Left lung (tissue), 4 donors: ENCODE measurements at regions not wholly inside any gene's neighbourhood (a gene's known extent, or its start where the extent isn't known, plus 50 kb on each side); places are given as distances from the start of the nearest gene placed in this dataset.

Source experiments
- ATAC-seq: fragments of 200-7000 bp; cut with Tn5 transposase; one replicate; pipeline ENCODE4 v1.9.1; 2020; ENCODE audit warnings: moderate library complexity
- DNase-seq, 4 donors: peaks; one replicate each; pipeline ENCODE4 v3.0.0-alpha.2; 2013 to 2020
- H3K27ac ChIP-seq, 2 donors: fragments of 200-600 bp; sonication (generic) in 1 of 2; one replicate each; pipeline versions ENCODE4 v1.5.0 to v1.8.0; 2020 to 2021
- H3K27me3 ChIP-seq, 2 donors: fragments of 200-600 bp; sonication (generic) in 1 of 2; one replicate each; pipeline versions ENCODE4 v1.5.0 to v1.8.0; 2020 to 2021
- H3K36me3 ChIP-seq, 2 donors: fragments of 200-600 bp; sonication (generic) in 1 of 2; one replicate each; pipeline versions ENCODE4 v1.5.0 to v1.8.0; 2020 to 2021
- H3K4me1 ChIP-seq, 2 donors: fragments of 200-600 bp; one replicate each; pipeline ENCODE4 v1.8.0; 2021
- H3K4me3 ChIP-seq, 2 donors: fragments of 200-600 bp; sonication (generic) in 1 of 2; one replicate each; pipeline versions ENCODE4 v1.5.0 to v1.8.0; 2020 to 2021; ENCODE audit warnings: mild to moderate bottlenecking in 1 of 2
- H3K9me3 ChIP-seq, 2 donors: fragments of 200-600 bp; sonication (generic) in 1 of 2; one replicate each; pipeline versions ENCODE4 v1.5.0 to v1.8.0; 2020 to 2021
- intact Hi-C, 2 donors: fragments of 100-400 bp; cut with DNase I; formaldehyde crosslinking; loops; one replicate each; pipeline versions ENCODE4 v1.11.2 to v1.14.2; 2022
- TF ChIP-seq, protein P1 (sequence below), 2 donors: fragments of 200-600 bp; sonication (generic) in 1 of 2; IDR thresholded peaks; one replicate each; pipeline versions ENCODE4 v1.5.0 to v1.8.0; 2021; ENCODE audit warnings: antibody characterized with exemption in 2 of 2
- donor health status: DM: no; HTN: yes; CAD: no.
- donor health status: DM: no; HTN: no; CAD: no.

DNA sequence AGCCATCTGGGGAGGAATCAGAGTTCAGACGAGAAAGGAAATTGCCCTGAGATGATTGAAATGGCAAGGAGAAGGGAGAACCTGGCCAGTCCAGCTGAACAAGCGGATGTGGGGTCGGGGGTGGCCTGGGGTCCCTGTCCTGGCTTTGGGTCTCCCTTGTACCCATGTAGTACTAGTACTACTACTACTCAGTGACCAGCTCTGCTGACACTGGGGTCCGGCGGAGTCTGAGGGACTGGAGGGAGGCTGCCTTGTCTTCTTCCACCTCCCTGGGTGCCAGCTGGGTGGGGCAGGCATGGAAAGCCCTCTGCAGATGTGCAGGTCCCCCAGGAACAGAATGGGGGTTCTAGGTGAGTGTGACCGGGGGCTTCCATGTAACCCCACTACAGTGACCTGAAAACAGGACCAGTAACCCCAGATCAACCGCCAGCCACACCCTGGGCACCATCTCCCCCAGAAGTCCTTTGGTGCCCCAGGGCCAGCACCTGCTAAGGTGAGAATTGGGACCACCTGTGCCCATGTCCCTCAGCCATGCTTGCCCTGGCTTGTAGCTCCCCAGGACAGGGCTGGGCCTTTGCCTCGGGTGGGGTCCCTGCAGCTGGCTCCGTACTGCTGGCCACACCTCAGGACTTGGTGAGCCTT is 89.1 kb upstream of the COL5A1 start:
- Histone ChIP-seq H3K9me3 (no peaks in the 10 kb centered on the region), H3K27me3 (peaks cover 0 to 47% of the 10 kb centered on the region in 2 donors), H3K36me3 (no peaks in the 10 kb centered on the region), H3K4me3 (no peak overlapping the region), H3K4me1 (peaks cover 13 to 18% of the 10 kb centered on the region in 2 donors), H3K27ac (peak overlapping the region in 1 of 2 donors; percentile 58)
- TF ChIP-seq, protein P1, sequence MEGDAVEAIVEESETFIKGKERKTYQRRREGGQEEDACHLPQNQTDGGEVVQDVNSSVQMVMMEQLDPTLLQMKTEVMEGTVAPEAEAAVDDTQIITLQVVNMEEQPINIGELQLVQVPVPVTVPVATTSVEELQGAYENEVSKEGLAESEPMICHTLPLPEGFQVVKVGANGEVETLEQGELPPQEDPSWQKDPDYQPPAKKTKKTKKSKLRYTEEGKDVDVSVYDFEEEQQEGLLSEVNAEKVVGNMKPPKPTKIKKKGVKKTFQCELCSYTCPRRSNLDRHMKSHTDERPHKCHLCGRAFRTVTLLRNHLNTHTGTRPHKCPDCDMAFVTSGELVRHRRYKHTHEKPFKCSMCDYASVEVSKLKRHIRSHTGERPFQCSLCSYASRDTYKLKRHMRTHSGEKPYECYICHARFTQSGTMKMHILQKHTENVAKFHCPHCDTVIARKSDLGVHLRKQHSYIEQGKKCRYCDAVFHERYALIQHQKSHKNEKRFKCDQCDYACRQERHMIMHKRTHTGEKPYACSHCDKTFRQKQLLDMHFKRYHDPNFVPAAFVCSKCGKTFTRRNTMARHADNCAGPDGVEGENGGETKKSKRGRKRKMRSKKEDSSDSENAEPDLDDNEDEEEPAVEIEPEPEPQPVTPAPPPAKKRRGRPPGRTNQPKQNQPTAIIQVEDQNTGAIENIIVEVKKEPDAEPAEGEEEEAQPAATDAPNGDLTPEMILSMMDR (IDR thresholded peaks at IDR 0.05), result no peak
- DNase-seq (peak in 1 of 4 donors; percentile 30), ATAC-seq (no peak)
- intact Hi-C loops, result no loop called here

DNA sequence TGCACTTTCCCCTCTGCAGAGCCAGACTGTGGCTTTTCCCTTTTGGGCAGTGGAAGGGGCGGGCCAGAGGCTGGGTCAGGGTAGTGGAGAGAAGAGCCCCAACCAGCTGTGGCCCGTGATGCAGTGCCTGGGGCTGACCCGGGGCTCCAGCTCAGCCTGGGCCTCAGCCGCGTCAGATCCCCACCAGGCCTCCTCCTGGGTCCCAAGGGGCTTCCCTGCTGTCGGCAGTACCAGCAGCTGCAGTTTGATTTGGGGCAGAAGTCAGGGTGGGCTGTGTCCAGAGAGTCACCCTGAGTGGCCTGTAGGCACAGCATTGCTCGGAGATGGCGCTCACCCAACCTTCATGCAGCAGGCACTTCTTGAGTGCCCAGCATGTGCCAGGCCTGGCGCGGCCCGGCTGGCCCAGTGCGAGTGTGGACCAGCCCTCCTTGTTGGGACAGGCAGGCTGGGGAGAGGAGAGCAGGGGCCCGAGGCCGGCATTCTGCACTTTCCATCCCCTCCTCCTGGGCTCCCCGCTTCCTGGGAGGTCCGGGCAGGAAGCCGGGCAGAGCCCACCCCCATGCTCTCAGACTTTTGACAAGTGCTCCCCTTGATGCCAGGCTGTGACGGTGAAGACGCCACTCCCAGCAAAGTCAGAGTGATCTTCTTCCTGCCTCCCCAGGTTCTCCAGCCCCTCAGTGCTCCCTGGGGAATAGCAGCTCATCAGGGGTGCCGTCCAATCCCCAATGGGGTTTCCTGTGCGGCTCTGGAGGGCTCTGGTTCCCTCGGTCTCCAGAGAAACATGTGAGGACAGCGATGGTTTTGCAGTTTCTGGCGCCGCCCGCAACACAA is 88.3 kb upstream of the COL5A1 start:
- TF ChIP-seq, protein P1 (IDR thresholded peaks at IDR 0.05), result no peak
- H3K4me1 ChIP-seq, result peaks cover 13 to 18% of the 10 kb centered on the region in 2 donors
- peaks cover 0 to 55% of the 10 kb centered on the region in 2 donors for H3K27me3 ChIP-seq
- ATAC-seq (no peak), DNase-seq (peak in 1 of 4 donors; percentile 33)
- no peaks in the 10 kb centered on the region for H3K36me3 ChIP-seq
- no peaks in the 10 kb centered on the region for H3K9me3 ChIP-seq
- intact Hi-C loops, result no loop called here
- no peak overlapping the region for H3K4me3 ChIP-seq
- H3K27ac ChIP-seq, result no peak overlapping the region

DNA sequence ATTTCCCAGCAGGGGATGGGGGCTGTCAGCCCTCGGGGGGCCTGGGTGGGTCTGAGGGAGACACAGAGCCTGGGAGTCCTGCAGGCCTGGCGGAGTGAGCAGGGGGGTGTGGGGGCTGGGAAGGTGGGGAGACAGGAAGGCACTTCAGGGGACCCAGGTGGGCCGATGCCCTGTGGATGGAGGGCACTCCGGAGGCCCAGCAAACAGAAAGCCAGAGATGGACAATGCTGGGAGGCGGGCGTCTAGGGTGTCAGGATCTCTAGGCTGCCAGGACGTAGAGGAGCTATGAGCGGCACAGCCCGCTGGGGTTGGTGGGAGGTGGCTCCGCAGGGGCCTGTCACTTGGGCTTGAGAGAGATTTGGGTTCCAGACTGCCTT is 87.6 kb upstream of the COL5A1 start:
- Histone ChIP-seq H3K9me3 (no peaks in the 10 kb centered on the region), H3K27ac (no peak overlapping the region), H3K4me1 (peaks cover 13 to 18% of the 10 kb centered on the region in 2 donors), H3K27me3 (peaks cover 0 to 58% of the 10 kb centered on the region in 2 donors), H3K36me3 (no peaks in the 10 kb centered on the region), H3K4me3 (no peak overlapping the region)
- peak in 1 of 4 donors; percentile 29 for DNase-seq
- intact Hi-C loops, result no loop called here
- ATAC-seq, result no peak
- TF ChIP-seq, protein P1 (IDR thresholded peaks at IDR 0.05), result no peak

DNA sequence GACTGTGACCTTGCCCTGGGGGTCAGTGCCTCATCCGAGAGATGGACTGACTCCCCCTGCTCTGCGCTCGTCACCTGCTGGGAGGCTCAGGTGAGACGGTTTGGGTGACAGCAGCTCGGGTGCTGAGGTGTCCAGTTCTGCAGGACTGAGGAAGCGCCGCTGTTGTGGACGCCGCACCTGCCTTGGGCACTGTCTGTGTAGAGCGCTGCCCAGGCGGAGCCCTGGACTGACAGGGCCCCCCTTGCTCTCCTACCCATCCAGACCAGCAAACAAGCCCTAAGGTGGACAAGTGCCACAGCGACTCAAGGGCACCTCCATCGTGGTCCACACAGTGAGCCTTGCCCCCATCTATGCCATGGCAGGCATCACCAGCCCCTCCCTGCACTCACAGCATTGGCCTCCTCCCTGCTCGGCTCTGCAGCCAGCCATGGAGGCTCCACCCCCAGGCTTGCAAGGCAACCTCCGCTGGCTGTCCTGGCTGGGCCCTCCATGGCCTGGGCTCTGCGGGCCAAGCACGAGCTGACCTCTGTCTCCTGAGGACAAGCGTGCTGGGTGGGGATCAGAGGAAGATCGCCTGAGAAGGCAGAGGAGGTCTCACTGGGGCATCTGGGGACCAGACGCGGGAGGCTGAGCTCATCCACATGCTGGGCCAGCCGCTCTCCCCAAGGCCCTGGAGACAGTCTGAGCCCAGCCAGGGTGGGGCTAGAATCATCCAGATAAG is 87.1 kb upstream of the COL5A1 start:
- H3K27ac ChIP-seq, result no peak overlapping the region
- ATAC-seq (no peak), DNase-seq (peak in 1 of 4 donors; percentile 29)
- TF ChIP-seq, protein P1 (IDR thresholded peaks at IDR 0.05), result no peak
- no peak overlapping the region for H3K4me3 ChIP-seq
- H3K36me3 ChIP-seq, result no peaks in the 10 kb centered on the region
- no peaks in the 10 kb centered on the region for H3K9me3 ChIP-seq
- peaks cover 0 to 58% of the 10 kb centered on the region in 2 donors for H3K27me3 ChIP-seq
- H3K4me1 ChIP-seq, result peaks cover 13 to 18% of the 10 kb centered on the region in 2 donors
- intact Hi-C loops, result no loop called here
